ENCODE measurements at regions not wholly inside any gene's neighbourhood (a gene's known extent, or its start where the extent isn't known, plus 50 kb on each side); places are given as distances from the start of the nearest gene placed in this dataset.

GRCh38 chr6:51490101-51490500 is 597.3 kb downstream of the PKHD1 start:
- Mint-ChIP-seq H3K4me1 (peaks cover 7% of the 10 kb centered on the region), H3K36me3 (ENCODE audit: low read depth) (peaks cover 20% of the 10 kb centered on the region), H3K27ac (no peak overlapping the region), H3K4me3 (no peak overlapping the region), H3K9me3 (peaks cover 23% of the 10 kb centered on the region), H3K27me3 (ENCODE audit: insufficient read depth, low read depth, poor library complexity) (no peaks in the 10 kb centered on the region)
- TF ChIP-seq JUNB (IDR thresholded peaks at IDR 0.05; ENCODE audit: unreplicated experiment) (no peak), STAT1 (IDR thresholded peaks at IDR 0.05; ENCODE audit: unreplicated experiment) (no peak), EZH2phosphoT487 (IDR thresholded peaks at IDR 0.05; ENCODE audit: unreplicated experiment) (no peak), EZH2 (IDR thresholded peaks at IDR 0.05; ENCODE audit: low read depth, unreplicated experiment) (no peak), REST (IDR thresholded peaks at IDR 0.05; ENCODE audit: unreplicated experiment) (no peak), CREB1 (CRISPR knock-in tag; IDR thresholded peaks at IDR 0.05; ENCODE audit: low read depth) (no peak), POLR2AphosphoS5 (IDR thresholded peaks at IDR 0.05; ENCODE audit: low read depth) (no peak), ZNF114 (CRISPR knock-in tag; IDR thresholded peaks at IDR 0.05) (no peak), ZNF462 (CRISPR knock-in tag; IDR thresholded peaks at IDR 0.05) (no peak), ETS1 (IDR thresholded peaks at IDR 0.05) (no peak), CTCF (conservative IDR thresholded peaks at IDR 0.05; ENCODE audit: low read depth in 2 of 2) (no peak), ZNF331 (CRISPR knock-in tag; IDR thresholded peaks at IDR 0.05; ENCODE audit: low read depth) (no peak), NANOG (IDR thresholded peaks at IDR 0.05; ENCODE audit: borderline replicate concordance) (no peak)
- DNase-seq (ENCODE audit: low spot score) (no peak), ATAC-seq (no peak)
- Histone ChIP-seq H3K79me2 (replicated peaks; ENCODE audit: insufficient read depth) (no peaks in the 10 kb centered on the region), H3F3A (replicated peaks; ENCODE audit: low read depth) (no peaks in the 10 kb centered on the region), H3K4me1 (ENCODE audit: insufficient read depth) (no peaks in the 10 kb centered on the region), H3K36me3 (ENCODE audit: insufficient read depth) (peaks cover 5% of the 10 kb centered on the region; the same call in 1 of the 2 replicates), H3K4me2 (no peak overlapping the region), H3K27ac (ENCODE audit: low read depth) (no peak overlapping the region), H4K20me1 (replicated peaks; ENCODE audit: insufficient read depth) (no peaks in the 10 kb centered on the region), H3K4me3 (no peak overlapping the region), H3K27me3 (ENCODE audit: insufficient read depth) (no peaks in the 10 kb centered on the region), H2AFZ (no peak overlapping the region), H3K9me2 (ENCODE audit: insufficient read depth) (no peaks in the 10 kb centered on the region)
